NOMO-1 (cell line): ENCODE measurements at regions not wholly inside any gene's neighbourhood (a gene's known extent, or its start where the extent isn't known, plus 50 kb on each side); places are given as distances from the start of the nearest gene placed in this dataset.

ENCODE experiments used
- DNase-seq, 2 experiments: peaks; one replicate each; lab custom pipeline; 2025; ENCODE audit not compliant: unreplicated experiment in 2 of 2; lab: John Stamatoyannopoulos, UW

DNA sequence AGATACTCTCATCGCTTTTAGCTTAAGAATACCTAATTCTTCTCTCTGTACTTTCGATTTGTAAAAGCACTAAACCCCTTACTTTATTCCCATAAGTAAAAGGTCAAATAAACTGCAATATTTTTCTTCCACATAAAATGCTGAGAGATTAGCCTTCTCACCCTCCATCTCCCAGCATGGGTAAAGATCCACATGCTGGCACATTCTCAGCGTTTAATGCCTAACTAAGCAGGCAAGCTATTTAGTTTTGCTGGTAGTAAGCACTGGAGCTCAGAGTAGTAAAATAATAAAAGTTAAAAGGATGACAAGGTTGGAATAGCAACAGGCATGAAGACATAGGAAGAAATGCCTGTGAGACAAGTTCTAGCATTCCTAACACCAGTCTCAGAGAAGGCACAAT is 65.9 kb upstream of the NEBL start:
- DNase-seq = no peak

DNA sequence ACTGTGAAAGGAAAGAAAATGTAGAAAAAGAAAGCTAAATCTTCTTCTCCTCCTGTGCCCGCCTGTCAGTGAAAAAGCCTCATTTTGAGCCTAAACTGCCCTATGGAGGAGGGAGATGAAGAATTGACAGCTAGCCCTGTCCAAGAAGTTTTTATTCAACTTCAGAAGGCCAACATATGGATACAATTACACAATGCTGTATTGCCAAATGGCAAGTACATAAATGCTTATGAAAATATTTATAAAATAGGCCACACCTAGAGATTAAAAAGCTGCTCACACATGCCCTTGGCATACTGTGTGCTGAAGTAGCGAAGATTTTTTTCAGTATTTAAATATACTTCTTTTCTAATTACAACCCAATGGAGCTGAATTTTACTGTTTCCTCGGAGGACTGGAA is 65.1 kb upstream of the NEBL start:
- DNase-seq = no peak

DNA sequence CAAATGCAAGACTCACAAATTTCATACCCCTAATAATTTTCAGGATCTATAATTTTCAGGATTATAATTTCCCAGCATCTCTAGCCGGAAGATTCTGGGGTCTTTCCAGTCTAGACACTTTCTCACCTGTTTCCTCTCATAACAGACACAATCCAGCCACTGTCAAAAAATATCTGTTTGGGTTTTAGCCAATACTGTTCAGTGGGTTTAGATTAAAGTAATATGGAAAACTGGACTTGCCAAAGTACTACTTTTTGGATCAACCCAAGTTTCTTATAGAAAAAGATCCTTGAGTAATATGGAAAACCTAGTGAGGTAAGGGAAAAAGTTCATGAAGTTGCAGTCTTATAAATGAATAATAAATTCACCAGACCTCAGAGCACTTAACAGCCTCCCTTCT is 62.1 kb upstream of the NEBL start:
- no peak for DNase-seq

DNA sequence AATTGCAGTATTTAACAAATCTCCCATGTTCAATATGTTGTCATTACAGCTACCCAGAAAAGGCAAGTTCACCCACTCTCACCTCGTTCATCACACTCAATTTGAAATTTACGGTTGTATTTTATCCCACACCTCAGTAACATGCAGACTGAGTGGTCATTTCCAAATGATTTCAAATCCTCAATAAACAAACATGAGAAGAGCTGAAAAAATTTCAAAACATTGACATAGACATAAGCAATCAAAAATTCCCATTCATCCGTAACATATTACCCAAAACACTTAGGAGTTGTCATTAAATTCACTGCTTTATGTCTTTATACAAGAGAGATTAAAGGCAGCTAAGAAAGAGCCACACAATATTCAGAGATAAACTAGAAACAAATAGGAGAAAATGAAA is 61.7 kb upstream of the NEBL start:
- DNase-seq = no peak

DNA sequence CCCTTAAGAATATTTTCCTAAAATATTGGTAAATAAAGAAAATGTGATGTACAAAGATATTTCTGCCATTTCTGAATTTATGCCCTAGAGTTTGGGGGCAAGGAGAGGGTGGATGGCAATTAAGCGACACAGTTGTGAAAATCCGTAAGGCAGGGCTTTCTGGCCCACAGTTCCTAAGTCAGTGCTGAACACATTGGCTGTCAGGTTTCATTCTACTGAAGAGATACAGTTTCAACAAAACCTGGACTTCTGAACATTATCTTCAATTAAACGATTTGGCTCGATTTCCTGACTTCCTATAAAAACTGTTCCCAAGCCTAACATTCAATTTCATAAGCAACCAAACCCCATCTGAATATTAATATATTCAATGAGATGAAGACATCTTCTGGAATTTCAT is 61.1 kb upstream of the NEBL start:
- no peak for DNase-seq

DNA sequence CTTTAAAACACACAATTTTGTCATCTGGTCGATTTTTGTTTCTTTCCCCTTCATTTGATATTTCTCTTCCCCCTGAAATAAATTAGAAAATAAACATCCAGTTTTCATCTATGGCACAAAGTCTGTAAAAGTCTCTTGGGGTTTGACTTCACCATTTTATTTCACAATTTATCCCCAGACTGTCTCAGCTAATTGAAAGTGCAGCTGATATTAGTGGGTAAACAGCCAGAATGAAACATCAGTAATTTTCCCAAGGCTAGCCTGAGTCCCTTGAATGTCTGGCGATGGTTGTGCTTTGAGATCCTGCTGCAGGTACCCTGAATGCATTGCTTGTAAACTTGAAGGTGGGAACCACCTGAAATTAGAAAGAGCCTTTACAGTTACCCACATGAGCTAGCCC is 60.6 kb upstream of the NEBL start:
- no peak for DNase-seq

DNA sequence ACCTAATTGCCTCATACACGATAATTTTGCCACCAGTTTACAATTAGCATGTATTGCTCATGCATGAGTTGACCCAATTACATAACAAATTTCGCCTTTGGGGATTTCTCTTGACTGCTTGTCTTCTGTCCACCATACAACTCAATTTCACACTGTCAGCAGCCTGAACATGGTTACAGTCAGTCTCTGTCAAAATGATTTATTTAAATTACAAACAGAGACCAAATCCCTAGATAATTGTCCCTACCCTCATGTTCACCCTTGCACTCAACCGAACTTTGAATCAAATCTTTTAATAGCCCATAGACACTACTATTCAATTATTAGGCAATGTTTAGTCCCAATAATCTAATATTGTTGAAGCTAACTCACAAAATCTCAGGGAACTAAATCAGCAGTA is 59.7 kb upstream of the NEBL start:
- peak in 1 of 2 experiments; percentile 37 for DNase-seq

DNA sequence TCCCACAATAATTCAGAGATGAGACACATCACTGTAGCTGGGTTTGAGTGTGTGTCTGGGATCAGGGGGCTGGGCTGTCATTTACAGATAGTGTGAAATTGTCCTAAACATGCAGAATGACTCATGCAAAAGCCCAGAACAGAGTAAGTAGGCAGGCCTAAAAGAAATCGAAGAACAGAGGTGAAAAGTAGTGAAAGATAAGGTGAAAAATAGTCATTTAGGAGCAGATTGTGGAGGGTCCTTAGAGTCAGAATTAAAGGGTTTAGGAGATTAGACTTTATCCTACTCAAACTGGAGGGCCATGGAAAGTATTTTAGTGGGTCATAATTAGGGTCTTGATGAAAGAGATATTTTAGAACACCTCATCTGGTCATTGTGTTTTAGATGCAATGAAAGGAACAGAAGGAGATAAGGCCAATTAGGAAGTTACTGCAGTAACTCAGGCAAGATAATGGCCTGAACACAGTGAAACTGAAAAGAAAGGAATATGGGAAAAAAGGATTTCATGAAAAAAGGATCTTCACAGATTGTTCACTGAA is 58.3 kb upstream of the NEBL start:
- DNase-seq = no peak

DNA sequence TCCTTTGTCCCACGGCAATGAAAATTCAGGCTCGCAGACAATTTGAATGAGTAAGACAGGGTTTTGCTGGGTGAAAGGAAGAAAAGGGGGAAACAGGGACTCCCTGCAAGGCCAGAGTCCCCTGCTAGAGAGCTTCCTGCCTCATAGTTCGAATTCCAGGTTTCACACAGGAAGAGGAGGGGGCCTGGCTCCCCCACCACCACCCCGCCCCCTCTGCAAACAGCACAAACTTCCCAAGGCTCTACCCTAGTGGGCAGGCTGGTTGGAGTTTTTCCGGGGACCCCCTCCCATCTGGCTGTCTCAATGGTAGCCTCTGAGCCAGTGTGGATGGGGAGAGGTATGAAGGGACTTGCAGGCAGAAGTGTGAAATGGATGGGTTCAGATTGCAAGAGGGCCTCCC is 57.4 kb upstream of the NEBL start:
- no peak for DNase-seq

DNA sequence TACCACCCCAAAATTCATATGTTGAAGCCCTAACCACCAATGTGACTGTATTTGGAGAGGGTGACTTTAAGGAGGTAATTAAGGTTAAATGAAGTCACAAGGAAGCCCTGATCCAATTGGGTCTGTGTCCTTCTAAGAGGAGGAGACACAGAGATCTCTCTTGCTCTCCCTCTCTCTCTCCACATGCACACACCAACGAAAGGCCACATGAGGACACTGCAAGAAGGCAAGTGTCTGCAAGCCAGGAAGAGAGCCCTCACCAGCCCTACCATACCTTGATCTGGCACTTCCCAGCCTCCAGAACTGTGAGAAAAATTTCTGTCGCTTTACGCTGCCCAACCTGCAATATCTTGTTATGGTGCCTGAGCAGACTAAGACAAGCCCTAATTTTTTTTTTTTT is 56.0 kb upstream of the NEBL start:
- DNase-seq = no peak

DNA sequence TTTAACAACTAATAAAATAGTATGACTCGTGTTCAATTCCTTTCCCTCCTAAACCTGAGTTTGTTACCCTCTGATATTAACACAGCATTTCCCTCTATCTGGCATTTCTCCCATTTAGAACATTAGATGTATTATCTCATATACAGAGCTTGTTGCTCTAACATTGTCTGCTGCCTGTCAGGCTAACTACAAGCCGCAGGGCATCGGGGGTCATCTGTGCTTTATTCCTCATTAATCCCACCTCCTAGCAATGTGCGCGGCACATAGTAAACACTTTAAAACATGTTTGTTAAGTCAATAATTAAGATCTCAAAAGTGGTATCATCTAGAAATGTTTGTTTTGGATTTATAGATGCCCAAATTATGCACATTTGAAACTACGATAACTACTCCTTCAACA is 52.9 kb upstream of the NEBL start:
- no peak for DNase-seq

DNA sequence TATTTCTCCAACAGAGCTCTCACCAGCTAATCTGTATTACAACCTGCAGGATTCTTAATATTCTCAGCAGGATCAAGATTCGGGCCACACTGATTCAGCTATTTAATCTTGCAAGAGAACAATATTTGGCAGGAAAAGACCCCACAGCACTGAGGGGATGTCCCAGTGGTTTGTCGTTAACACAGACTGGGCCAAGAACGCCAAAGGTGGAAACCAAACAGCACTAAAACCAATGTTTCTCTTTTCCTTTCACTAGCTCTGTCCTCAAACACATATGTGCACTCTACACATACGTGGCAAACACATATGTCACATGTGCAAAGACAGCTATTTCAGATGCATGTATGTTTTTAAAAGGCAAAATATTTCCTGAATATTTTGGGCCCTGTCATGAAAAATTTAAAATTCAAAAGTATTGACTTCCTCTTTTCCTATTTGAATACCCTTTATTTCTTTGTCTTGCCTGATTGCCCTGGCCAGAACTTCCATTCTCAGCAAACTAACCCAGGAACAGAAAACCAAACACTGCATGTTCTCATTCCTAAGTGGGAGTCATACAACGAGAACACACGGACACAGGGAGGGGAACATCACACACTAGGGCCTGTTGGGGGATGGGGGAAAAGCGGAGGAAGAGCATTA is 51.7 kb upstream of the NEBL start:
- peak in 1 of 2 experiments; percentile 11 for DNase-seq
